CD1c-positive myeloid dendritic cell (primary cell): ENCODE measurements at regions not wholly inside any gene's neighbourhood (a gene's known extent, or its start where the extent isn't known, plus 50 kb on each side); places are given as distances from the start of the nearest gene placed in this dataset.
"Not testable (repeated sequence)": the region's sequence is repeated elsewhere in the genome, so short reads cannot be mapped to it uniquely, and the experiment has no call there.

Source experiments
- DNase-seq: peaks from one replicate; pipeline ENCODE4 v3.0.0-alpha.2; 2016; ENCODE audit errors: extremely low spot score

GRCh38 chr5:15338546-15338945 is 161.4 kb upstream of the FBXL7 start:
- DNase-seq = no peak

DNA sequence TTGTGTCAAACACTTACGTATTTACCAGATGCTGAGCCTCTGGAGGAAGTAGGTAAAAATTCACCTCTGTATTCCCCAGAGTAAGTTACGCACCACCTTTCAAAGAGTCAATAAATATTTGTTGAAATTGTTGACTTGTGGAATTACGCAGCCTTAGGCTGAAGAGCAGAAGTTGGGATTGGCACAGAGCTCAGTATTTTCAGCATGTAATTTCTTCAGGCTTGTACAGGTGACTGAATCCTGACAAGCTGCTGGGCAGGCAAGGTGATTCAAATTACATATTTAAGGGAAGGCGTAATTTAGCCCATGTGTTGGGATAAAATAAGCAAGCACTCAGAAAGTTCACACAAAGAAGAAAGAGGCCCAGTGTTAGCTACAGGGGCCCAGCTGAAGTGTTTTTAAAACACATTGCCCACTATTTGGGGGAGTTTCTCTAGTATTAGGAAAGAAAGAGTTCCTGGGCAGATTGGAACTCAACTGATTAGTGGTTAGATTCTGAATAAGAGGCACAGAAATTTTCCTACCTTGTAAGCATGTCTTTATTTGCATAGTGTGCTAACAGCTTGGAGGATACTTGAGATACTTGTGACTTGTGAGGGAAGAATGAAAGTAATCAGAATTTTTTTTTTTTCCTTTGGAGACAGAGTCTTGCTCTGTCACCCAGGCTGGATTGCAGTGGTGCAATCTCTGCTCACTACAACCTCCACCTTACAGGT is 165.3 kb upstream of the FBXL7 start:
- DNase-seq = no peak

DNA sequence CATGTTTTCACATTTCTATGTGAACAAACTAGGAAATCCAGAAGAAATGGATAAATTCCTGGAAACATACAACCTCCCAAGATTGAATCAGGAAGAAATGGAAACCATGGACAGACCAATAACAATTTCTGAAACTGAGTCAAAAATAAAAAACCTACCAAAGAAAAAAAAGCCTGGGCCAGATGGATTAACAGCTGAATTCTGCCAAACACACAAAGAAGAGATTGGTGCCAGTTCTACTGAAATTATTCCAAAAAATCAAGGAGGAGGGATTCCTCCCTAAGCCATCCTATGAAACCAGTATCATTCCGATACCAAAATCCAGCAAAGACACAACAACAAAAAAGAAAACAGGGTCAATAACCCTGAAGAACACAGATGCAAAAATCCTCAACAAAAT is 166.9 kb upstream of the FBXL7 start:
- no peak for DNase-seq

DNA sequence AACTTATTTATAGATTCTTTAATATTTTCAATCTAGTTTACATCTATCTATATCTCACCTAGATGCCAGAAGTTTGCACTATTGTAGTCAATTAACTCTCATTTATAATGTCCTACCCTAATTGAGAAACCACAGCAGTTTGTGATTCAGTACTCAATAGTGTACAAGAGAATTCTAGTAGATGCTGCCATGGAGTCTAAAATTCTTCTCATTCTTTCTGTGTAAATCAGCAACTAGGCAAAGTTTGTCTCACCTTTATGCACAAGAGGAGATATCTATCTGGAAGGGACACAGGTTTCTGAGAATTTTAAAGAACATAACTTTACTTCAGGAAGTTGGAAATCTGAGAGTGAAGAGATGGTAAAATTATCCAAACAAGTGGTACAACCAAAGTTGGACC is 173.0 kb upstream of the FBXL7 start:
- DNase-seq = no peak

DNA sequence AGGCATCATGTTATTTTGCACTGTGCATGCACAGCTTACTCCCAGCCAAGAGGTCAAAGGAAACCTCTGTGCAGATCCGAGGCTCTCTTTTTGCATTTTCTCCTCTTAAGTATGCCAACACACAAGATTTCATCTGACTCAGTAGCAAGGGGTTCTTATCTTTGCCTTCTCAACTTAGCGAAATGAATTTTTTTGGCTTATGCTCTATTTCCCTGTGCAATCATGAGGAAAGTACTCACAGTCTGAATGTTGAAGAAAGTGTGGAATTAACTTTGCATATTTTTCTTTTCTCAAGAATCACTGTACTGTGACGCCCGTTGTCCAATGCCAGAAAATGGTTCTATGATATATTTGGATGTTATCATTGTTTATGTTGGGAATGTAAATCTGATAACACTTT is 173.5 kb upstream of the FBXL7 start:
- no peak for DNase-seq

GRCh38 chr5:15322421-15322820 is 177.6 kb upstream of the FBXL7 start:
- DNase-seq = no peak

DNA sequence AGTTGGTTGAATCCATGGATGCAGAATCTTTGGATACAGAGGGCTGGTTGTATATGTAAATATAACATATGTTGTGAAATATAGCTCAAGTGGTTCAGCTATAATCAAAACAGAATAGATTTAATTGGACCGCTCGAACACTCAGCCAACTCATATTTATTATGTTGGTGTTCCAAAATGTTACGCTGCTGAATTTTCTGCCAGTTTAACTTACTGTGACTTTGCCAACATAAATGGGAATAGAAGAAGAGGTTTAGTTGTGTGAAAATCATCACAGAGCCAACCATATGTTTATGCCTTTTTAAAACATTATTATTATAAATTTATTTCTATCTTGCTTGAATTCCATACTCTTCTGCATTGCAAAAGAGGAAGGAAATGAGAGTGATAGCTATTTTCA is 178.2 kb upstream of the FBXL7 start:
- DNase-seq = no peak

- DNase-seq = no peak
Observed at GRCh38 chr5:15320871-15321270, 179.1 kb upstream of the FBXL7 start.

DNA sequence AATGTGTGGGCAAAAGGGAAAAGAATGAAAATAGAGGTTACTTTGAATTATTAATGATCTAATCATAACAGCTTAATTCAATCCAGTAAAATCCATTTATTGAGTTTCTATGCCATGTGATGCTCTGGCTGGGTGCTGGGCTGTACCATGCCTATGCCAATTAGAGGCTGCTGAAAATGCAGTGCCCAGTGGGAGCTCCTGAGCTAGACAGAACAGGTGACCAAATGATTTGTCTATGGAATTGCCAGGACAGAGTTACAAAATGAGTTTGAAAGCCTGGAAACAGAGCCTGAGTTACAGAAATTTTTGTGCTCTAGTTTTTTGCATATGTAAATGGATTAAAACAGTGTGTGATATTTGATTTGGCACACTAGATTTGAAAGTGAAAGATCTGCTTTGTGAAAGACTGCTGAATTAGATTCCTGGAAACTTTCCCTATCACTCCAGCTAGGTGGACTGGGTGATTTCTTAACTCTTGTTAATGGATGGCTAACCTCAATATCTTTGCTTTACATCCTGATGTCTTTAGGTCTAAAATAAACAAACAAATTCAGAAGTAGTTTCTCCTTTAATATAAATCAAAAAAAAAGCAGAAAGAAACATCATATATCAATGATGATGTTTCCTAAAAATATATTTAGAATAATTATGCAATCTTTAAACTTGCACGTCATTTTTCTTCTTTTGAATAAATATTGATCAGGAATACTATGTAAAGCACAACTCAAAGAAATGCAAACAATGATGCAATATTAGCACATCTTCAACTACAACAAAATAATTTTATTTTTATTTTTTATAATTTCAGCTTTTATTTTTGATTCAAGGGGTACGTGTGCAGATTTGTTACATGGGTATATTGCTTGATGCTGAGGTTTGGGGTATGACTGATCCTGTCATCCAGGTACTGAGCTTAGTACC is 194.8 kb upstream of the FBXL7 start:
- no peak for DNase-seq

- DNase-seq = no peak
Observed at GRCh38 chr5:15304066-15304731, 195.8 kb upstream of the FBXL7 start.

DNA sequence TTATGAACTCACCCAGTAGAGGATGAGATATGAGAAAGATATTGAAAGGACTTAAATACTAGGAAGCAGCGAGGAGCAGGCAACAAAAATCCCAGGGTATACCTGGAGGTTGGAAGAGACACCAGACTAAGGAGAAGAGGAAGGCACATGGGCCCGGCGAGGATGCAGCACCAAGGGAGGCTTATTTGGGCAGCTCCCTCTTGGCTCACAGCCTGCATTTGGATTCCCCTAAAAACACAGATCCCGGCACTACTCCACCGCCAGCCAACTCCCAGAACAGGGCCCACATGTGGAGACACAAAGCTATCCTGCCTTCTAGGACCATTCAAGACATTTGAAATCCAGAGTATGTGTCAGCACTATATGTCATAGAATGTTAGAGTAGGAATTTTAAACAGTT is 199.8 kb upstream of the FBXL7 start:
- no peak for DNase-seq

DNA sequence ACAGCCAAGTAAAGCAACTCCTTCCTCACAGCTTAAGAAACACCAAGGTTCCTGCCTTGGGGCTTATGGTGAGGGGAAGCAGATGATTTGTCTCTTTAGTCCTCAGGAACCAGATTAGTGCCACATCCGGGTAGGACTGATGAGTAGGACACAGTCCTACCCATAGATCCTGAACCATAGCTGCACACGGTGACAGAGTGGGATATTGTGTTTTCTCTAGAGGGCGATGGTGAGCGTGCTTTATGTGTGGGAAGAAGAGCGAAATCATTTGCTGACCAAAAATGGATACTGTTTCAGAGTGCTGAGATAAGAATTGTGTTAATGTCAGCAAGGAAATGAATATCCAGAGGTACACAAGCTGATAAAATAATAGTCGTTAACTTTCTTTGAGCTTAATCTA is 209.0 kb upstream of the FBXL7 start:
- no peak for DNase-seq

DNA sequence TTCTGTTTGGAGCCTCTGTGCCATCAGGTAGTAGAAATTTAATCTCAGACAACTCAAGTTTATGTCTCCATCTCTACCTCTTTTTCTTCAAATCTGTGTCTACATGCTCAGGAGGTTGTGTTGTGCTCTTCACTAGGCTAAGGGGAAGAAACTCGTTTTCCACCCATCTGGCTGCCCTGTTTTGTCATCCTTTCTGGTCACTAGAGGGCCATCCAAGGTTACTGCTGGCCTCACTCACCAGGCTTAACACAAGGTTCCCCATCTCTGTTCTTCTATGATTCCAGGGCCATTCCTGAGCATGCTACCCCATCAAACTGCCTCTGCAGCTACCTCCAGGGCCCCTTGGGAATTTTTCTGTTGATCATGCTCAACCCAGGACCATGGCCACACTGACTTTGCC is 213.3 kb upstream of the FBXL7 start:
- no peak for DNase-seq

DNA sequence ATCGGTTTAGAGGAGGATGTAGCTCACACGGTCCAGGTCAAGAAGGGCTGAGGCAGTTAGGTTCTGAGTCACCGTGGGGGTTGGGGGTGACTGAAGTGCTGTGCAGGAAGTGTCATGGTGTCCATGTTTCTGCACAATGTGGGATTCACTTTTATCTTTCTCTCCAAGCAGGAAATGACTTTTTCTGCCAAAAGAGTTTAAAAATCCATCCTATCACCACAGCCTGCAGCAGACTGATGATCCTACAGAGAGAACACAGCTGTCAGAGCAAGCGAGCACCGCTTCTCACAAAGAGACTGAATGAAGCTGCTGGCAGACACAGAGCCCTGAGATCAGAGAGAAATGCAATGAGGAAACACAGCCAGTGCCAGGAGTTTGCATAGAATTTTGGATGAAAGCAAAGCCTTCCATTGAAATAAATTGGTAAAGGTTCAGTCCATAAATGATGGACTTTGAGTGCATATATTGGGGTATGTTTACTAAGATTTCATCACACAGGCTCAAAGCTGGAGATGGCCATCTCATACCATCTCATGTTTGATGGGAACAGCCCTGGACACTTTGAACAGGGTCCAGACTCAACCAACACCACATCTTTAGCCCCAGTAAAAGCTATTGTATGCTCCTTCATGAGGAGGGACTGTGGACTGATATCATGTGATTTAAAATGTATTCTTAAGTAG is 213.9 kb upstream of the FBXL7 start:
- DNase-seq = no peak

DNA sequence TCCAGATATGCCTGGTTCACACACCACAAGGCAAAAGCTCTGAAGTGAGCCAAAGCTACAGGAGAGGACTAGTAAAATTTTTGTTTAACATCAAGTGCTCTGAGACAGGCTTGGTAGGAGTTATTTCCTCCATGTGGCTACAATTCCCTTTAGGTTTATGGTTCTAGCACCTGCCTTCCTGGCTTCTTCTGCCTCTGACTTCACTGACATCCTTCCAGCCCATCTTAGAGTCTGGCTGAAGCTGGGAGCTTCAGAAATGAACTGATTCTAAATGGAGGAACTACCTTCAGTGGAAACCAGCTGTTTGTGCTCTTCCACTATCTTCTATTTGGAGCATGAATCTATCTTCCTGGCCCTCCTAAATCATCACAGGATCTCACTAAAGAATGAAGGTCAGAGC is 215.3 kb upstream of the FBXL7 start:
- no peak for DNase-seq

DNA sequence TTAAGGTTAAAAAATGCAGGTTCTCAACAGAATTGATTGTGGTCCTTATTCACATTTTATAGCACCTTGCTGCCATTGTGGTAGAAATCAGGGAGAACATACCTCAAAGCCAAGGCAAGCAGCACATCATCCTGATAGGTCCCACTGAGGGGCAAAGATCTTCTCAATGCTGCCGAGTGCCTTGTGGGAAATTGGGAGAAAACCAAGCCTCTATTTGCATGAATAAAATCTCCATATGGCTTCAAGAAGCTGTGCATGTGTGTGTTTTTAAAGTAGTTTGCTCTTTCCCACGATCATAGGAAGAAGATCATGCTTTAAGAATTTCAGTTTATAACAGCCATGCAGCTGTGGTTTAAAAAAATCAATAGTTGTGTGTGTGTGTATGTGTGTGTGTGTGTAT is 216.9 kb upstream of the FBXL7 start:
- no peak for DNase-seq

DNA sequence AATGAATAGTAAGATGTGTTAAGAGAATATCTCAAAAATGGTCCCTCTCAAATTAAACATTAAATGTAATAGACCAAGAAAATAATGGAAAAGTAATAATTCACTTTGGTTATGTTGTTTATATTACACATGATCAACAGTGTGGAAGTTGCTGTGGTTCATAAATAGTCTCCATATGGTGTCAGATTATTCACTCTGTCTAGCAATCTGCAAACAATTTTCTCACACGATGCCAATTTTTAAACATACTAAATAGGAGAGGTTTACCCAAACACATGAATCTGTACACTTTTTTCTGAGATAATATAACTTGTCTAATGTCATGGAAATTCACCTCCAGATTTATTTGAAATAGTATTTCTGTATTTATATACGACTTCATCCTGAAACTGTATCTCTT is 217.4 kb upstream of the FBXL7 start:
- DNase-seq = no peak

DNA sequence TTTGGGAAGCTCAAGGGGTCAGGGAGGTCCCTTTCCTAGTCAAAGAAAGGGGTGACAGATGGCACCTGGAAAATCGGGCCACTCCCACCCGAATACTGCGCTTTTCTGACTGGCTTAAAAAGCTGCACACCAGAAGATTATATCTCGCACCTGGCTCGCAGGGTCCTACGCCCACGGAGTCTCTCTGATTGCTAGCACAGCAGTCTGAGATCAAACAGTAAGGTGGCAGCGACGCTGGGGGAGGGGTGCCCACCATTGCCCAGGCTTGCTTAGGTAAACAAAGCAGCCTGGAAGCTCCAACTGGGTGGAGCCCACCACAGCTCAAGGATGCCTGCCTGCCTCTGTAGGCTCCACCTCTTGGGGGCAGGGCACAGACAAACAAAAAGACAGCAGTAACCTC is 228.4 kb upstream of the FBXL7 start:
- DNase-seq = not testable (repeated sequence)

- no peak for DNase-seq
Observed at GRCh38 chr5:15267966-15268365, 232.0 kb upstream of the FBXL7 start.

- DNase-seq = no peak
Observed at GRCh38 chr5:15266841-15267240, 233.1 kb upstream of the FBXL7 start.

DNA sequence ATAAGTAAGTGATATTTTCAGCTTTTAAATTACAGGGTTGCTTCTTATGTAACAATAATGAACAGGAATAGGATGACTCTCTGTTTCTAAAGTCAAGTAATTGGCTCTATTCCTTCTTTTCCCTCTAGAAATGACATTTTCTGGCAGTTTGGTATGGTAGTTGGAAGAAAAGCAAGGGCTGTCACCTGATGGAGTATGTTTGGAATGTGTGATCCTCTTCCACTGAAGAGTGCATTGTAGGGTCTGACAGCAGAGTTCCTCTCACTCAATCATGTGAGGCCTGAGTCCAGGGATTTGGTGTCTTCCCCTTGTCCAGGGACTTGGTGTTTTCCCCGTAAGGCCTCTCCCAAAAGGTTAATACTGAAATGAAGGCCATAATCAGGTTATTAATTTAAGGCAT is 233.8 kb upstream of the FBXL7 start:
- DNase-seq = no peak

DNA sequence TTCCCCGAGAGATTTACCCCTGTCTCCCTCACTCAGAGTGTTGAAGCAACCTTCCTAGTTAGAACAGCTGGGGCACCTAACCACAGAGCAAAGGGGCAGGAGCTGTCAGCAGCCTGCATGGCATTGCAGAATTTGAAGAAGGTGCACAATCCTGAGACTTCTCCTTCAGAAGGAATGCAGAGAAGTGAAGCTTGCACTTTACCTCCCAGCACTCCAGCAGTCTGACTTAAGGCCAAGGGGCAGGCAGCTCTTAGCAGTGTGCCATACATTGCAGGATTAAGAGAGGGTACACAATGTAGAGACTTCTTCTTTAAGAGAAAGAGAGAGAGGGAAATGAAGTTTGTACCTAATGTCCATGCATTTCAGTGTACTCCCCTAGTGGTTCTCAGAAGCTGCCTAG is 236.0 kb upstream of the FBXL7 start:
- DNase-seq = no peak
